ENCODE measurements at regions not wholly inside any gene's neighbourhood (a gene's known extent, or its start where the extent isn't known, plus 50 kb on each side); places are given as distances from the start of the nearest gene placed in this dataset.
A peak's percentile ranks its signal among the peaks of the same experiment; 100 is the strongest.

- DNase-seq (ENCODE audit: low read depth) = no peak
- TF ChIP-seq CTCF (IDR thresholded peaks at IDR 0.05; ENCODE audit: insufficient read depth, low read depth, low read length, missing control alignments) = no peak
- H3K4me3 ChIP-seq (ENCODE audit: low read depth, low read length) = no peak overlapping the region
Observed at GRCh38 chr15:85947021-85947420, 132.7 kb upstream of the AGBL1 start.

GRCh38 chr15:85947936-85948335 lies 131.7 kb upstream of the AGBL1 start:
- H3K4me3 ChIP-seq (ENCODE audit: low read depth, low read length) = no peak overlapping the region
- TF ChIP-seq CTCF (IDR thresholded peaks at IDR 0.05; ENCODE audit: insufficient read depth, low read depth, low read length, missing control alignments) = no peak
- no peak for DNase-seq (ENCODE audit: low read depth)

- peak; percentile 53 for DNase-seq (ENCODE audit: low read depth)
- no peak overlapping the region for H3K4me3 ChIP-seq (ENCODE audit: low read depth, low read length)
- no peak for TF ChIP-seq CTCF (IDR thresholded peaks at IDR 0.05; ENCODE audit: insufficient read depth, low read depth, low read length, missing control alignments)
Observed at GRCh38 chr15:85950101-85950500, 129.6 kb upstream of the AGBL1 start.

- TF ChIP-seq CTCF (IDR thresholded peaks at IDR 0.05; ENCODE audit: insufficient read depth, low read depth, low read length, missing control alignments) = no peak
- H3K4me3 ChIP-seq (ENCODE audit: low read depth, low read length) = no peak overlapping the region
- DNase-seq (ENCODE audit: low read depth) = no peak
Observed at GRCh38 chr15:85954586-85954985, 125.1 kb upstream of the AGBL1 start.

GRCh38 chr15:85955501-85956391 lies 123.9 kb upstream of the AGBL1 start:
- H3K4me3 ChIP-seq (ENCODE audit: low read depth, low read length) = no peak overlapping the region
- peak; percentile 45 for DNase-seq (ENCODE audit: low read depth)
- TF ChIP-seq CTCF (IDR thresholded peaks at IDR 0.05; ENCODE audit: insufficient read depth, low read depth, low read length, missing control alignments) = no peak

GRCh38 chr15:85956532-85957275 lies 123.0 kb upstream of the AGBL1 start:
- DNase-seq (ENCODE audit: low read depth) = no peak
- H3K4me3 ChIP-seq (ENCODE audit: low read depth, low read length) = no peak overlapping the region
- no peak for TF ChIP-seq CTCF (IDR thresholded peaks at IDR 0.05; ENCODE audit: insufficient read depth, low read depth, low read length, missing control alignments)
